ENCODE measurements at regions not wholly inside any gene's neighbourhood (a gene's known extent, or its start where the extent isn't known, plus 50 kb on each side); places are given as distances from the start of the nearest gene placed in this dataset.

DNA sequence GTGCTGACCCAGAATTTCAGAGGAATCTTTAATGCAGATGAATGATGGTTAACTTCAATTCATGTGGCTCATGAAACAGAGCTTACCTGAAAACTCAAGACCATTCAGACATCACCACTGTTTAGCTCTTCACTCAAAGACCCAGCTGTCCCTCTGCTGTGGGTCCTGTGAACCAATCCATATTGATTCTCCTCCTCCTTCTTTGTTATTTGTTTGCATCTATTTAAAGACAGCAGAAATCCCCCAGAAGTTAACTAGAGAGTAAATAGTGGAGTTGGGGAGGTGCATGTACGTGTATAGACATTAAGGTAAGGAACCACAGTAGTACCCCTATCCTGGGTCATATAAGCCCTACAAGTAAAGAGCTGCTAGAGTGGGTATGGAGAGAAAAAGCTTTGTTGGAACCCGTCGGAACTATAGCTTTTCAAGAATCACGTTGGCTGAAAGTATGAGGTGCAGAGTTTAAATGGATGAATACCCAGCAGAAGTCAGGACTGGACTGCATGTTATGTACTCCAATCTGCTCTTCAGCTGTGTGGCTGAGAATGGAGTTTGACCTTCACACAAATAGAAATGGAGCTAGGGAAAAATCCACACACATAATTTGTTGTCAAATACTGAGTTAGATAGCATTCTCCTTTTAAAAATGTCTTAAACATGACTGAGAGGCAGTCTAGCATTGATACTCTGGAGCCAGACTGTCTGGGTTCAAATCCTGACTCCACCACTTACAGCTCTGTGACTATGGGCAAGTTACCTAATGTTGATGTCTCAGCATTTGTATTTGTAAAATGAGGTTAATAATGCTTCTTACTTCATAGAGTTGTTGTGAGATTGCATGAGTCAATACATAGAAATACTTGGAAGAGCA, 81.7 kb upstream of the HK2 start:
- TF ChIP-seq, protein P1, sequence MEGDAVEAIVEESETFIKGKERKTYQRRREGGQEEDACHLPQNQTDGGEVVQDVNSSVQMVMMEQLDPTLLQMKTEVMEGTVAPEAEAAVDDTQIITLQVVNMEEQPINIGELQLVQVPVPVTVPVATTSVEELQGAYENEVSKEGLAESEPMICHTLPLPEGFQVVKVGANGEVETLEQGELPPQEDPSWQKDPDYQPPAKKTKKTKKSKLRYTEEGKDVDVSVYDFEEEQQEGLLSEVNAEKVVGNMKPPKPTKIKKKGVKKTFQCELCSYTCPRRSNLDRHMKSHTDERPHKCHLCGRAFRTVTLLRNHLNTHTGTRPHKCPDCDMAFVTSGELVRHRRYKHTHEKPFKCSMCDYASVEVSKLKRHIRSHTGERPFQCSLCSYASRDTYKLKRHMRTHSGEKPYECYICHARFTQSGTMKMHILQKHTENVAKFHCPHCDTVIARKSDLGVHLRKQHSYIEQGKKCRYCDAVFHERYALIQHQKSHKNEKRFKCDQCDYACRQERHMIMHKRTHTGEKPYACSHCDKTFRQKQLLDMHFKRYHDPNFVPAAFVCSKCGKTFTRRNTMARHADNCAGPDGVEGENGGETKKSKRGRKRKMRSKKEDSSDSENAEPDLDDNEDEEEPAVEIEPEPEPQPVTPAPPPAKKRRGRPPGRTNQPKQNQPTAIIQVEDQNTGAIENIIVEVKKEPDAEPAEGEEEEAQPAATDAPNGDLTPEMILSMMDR (conservative IDR thresholded peaks at IDR 0.05; ENCODE audit: low read length): no peak
- no peak for TF ChIP-seq EZH2phosphoT487 (IDR thresholded peaks at IDR 0.05; ENCODE audit: borderline replicate concordance, low read depth, low read length)
